T-helper 2 cell treated with Interferon-gamma antibody and Interleukin-4, amounts not matched to agents 5 μg/mL and 100 μg/mL, for 36 hours (primary cell): ENCODE measurements at regions not wholly inside any gene's neighbourhood (a gene's known extent, or its start where the extent isn't known, plus 50 kb on each side); places are given as distances from the start of the nearest gene placed in this dataset.

ENCODE experiments used
- DNase-seq: peaks from one replicate; pipeline ENCODE4 v3.0.0; 2021; ENCODE audit warnings: low spot score
- H3K27ac Mint-ChIP-seq: one replicate; pipeline ENCODE4 v1.8.0; 2021; ENCODE audit warnings: mild to moderate bottlenecking, mixed read lengths
- H3K27me3 Mint-ChIP-seq: one replicate; pipeline ENCODE4 v1.8.0; 2021; ENCODE audit warnings: low read depth, mixed read lengths
- H3K36me3 Mint-ChIP-seq: one replicate; pipeline ENCODE4 v1.8.0; 2021; ENCODE audit warnings: low read depth, mixed read lengths
- H3K4me1 Mint-ChIP-seq: one replicate; pipeline ENCODE4 v1.8.0; 2021; ENCODE audit warnings: low read depth, mixed read lengths
- H3K4me3 Mint-ChIP-seq: one replicate; pipeline ENCODE4 v1.8.0; 2022; ENCODE audit warnings: mild to moderate bottlenecking, moderate library complexity, mixed read lengths
- H3K9me3 Mint-ChIP-seq: one replicate; pipeline ENCODE4 v1.8.0; 2021; ENCODE audit warnings: mixed read lengths

- no peak for DNase-seq
- no peaks in the 10 kb centered on the region for H3K4me1 Mint-ChIP-seq
- H3K4me3 Mint-ChIP-seq, result no peak overlapping the region
Observed at GRCh38 chr15:35596285-35596684, 50.3 kb upstream of the DPH6 start.

GRCh38 chr15:35602836-35603235 lies 56.9 kb upstream of the DPH6 start:
- DNase-seq, result no peak
- Mint-ChIP-seq H3K27ac (no peak overlapping the region), H3K9me3 (no peaks in the 10 kb centered on the region), H3K4me3 (no peak overlapping the region), H3K4me1 (no peaks in the 10 kb centered on the region), H3K27me3 (no peaks in the 10 kb centered on the region), H3K36me3 (no peaks in the 10 kb centered on the region)

More at GRCh38 chr15:35596285-35596684, 50.3 kb upstream of the DPH6 start:
- Mint-ChIP-seq H3K36me3 (no peaks in the 10 kb centered on the region), H3K9me3 (no peaks in the 10 kb centered on the region), H3K27me3 (no peaks in the 10 kb centered on the region), H3K27ac (no peak overlapping the region)

- Mint-ChIP-seq H3K4me1 (no peaks in the 10 kb centered on the region), H3K27me3 (no peaks in the 10 kb centered on the region), H3K27ac (no peak overlapping the region), H3K36me3 (no peaks in the 10 kb centered on the region), H3K4me3 (no peak overlapping the region), H3K9me3 (no peaks in the 10 kb centered on the region)
- DNase-seq, result no peak
Observed at GRCh38 chr15:35603301-35603700, 57.3 kb upstream of the DPH6 start.

GRCh38 chr15:35603856-35604255 lies 57.9 kb upstream of the DPH6 start:
- no peaks in the 10 kb centered on the region for H3K27me3 Mint-ChIP-seq
- H3K36me3 Mint-ChIP-seq, result no peaks in the 10 kb centered on the region
- no peaks in the 10 kb centered on the region for H3K9me3 Mint-ChIP-seq
- no peak overlapping the region for H3K27ac Mint-ChIP-seq
- H3K4me3 Mint-ChIP-seq, result no peak overlapping the region
- no peaks in the 10 kb centered on the region for H3K4me1 Mint-ChIP-seq
- no peak for DNase-seq

- no peak for DNase-seq
- Mint-ChIP-seq H3K27ac (no peak overlapping the region), H3K27me3 (no peaks in the 10 kb centered on the region), H3K4me3 (no peak overlapping the region), H3K4me1 (no peaks in the 10 kb centered on the region), H3K36me3 (no peaks in the 10 kb centered on the region), H3K9me3 (no peaks in the 10 kb centered on the region)
Observed at GRCh38 chr15:35605764-35606449, 59.9 kb upstream of the DPH6 start.

- H3K27ac Mint-ChIP-seq, result no peak overlapping the region
Observed at GRCh38 chr15:35606450-35606779, 60.5 kb upstream of the DPH6 start.

GRCh38 chr15:35616498-35617271 lies 70.7 kb upstream of the DPH6 start:
- Mint-ChIP-seq H3K27ac (no peak overlapping the region), H3K9me3 (no peaks in the 10 kb centered on the region), H3K36me3 (no peaks in the 10 kb centered on the region)

More at GRCh38 chr15:35606450-35606779, 60.5 kb upstream of the DPH6 start:
- no peak for DNase-seq
- no peak overlapping the region for H3K4me3 Mint-ChIP-seq
- no peaks in the 10 kb centered on the region for H3K4me1 Mint-ChIP-seq
- H3K9me3 Mint-ChIP-seq, result no peaks in the 10 kb centered on the region
- H3K36me3 Mint-ChIP-seq, result no peaks in the 10 kb centered on the region
- no peaks in the 10 kb centered on the region for H3K27me3 Mint-ChIP-seq

GRCh38 chr15:35618260-35619188 lies 72.6 kb upstream of the DPH6 start:
- no peaks in the 10 kb centered on the region for H3K4me1 Mint-ChIP-seq
- H3K4me3 Mint-ChIP-seq, result no peak overlapping the region
- H3K36me3 Mint-ChIP-seq, result no peaks in the 10 kb centered on the region
- H3K9me3 Mint-ChIP-seq, result no peaks in the 10 kb centered on the region
- DNase-seq, result no peak
- no peak overlapping the region for H3K27ac Mint-ChIP-seq
- no peaks in the 10 kb centered on the region for H3K27me3 Mint-ChIP-seq

More at GRCh38 chr15:35616498-35617271, 70.7 kb upstream of the DPH6 start:
- Mint-ChIP-seq H3K4me3 (no peak overlapping the region), H3K27me3 (no peaks in the 10 kb centered on the region), H3K4me1 (no peaks in the 10 kb centered on the region)
- no peak for DNase-seq

GRCh38 chr15:35622641-35623340 lies 76.8 kb upstream of the DPH6 start:
- DNase-seq, result no peak
- Mint-ChIP-seq H3K4me3 (no peak overlapping the region), H3K36me3 (no peaks in the 10 kb centered on the region), H3K27me3 (no peaks in the 10 kb centered on the region), H3K27ac (no peak overlapping the region), H3K4me1 (no peaks in the 10 kb centered on the region), H3K9me3 (no peaks in the 10 kb centered on the region)

GRCh38 chr15:35624881-35625280 lies 78.9 kb upstream of the DPH6 start:
- Mint-ChIP-seq H3K4me1 (no peaks in the 10 kb centered on the region), H3K36me3 (no peaks in the 10 kb centered on the region), H3K27me3 (no peaks in the 10 kb centered on the region), H3K4me3 (no peak overlapping the region), H3K27ac (no peak overlapping the region), H3K9me3 (no peaks in the 10 kb centered on the region)
- no peak for DNase-seq

GRCh38 chr15:35626571-35627318 lies 80.8 kb upstream of the DPH6 start:
- DNase-seq, result no peak
- Mint-ChIP-seq H3K4me1 (no peaks in the 10 kb centered on the region), H3K27me3 (no peaks in the 10 kb centered on the region), H3K4me3 (no peak overlapping the region), H3K36me3 (no peaks in the 10 kb centered on the region), H3K9me3 (no peaks in the 10 kb centered on the region), H3K27ac (no peak overlapping the region)

GRCh38 chr15:35627696-35628095 lies 81.7 kb upstream of the DPH6 start:
- Mint-ChIP-seq H3K4me3 (no peak overlapping the region), H3K4me1 (no peaks in the 10 kb centered on the region), H3K27ac (no peak overlapping the region), H3K27me3 (no peaks in the 10 kb centered on the region), H3K36me3 (no peaks in the 10 kb centered on the region), H3K9me3 (no peaks in the 10 kb centered on the region)
- DNase-seq, result no peak

GRCh38 chr15:35629766-35630165 lies 83.8 kb upstream of the DPH6 start:
- no peaks in the 10 kb centered on the region for H3K27me3 Mint-ChIP-seq
- no peak for DNase-seq
- H3K4me3 Mint-ChIP-seq, result no peak overlapping the region
- no peaks in the 10 kb centered on the region for H3K4me1 Mint-ChIP-seq
- no peaks in the 10 kb centered on the region for H3K9me3 Mint-ChIP-seq
- H3K27ac Mint-ChIP-seq, result no peak overlapping the region
- H3K36me3 Mint-ChIP-seq, result no peaks in the 10 kb centered on the region
